ENCODE measurements at regions not wholly inside any gene's neighbourhood (a gene's known extent, or its start where the extent isn't known, plus 50 kb on each side); places are given as distances from the start of the nearest gene placed in this dataset.

- no peaks in the 10 kb centered on the region for H3K79me1 ChIP-seq (ENCODE audit: low read depth, low read length)
- no peak overlapping the region for H3K4me2 ChIP-seq (ENCODE audit: insufficient read depth in 1 of 2, low read depth in 2 of 2, low read length in 2 of 2)
- ChIA-PET POLR2A (ENCODE audit: partially characterized antibody) (no interaction called here), CTCF (ENCODE audit: partially characterized antibody) (no interaction called here)
- no peak overlapping the region for H2AK5ac ChIP-seq (ENCODE audit: low read depth, low read length)
- no peak overlapping the region for H3K23ac ChIP-seq (ENCODE audit: insufficient read length)
- DNase-seq (ENCODE audit: low read depth in 1 of 2, low spot score in 2 of 2) (no peak), FAIRE-seq (no peak)
- H4K8ac ChIP-seq (ENCODE audit: extremely low read depth, insufficient read depth, low read length): no peak overlapping the region
- H2BK15ac ChIP-seq (ENCODE audit: low read length): no peak overlapping the region
- no peak overlapping the region for H3K14ac ChIP-seq (ENCODE audit: insufficient read length)
- no peak overlapping the region for H2BK5ac ChIP-seq (ENCODE audit: low read depth, low read length)
- no peak overlapping the region for H2BK12ac ChIP-seq (ENCODE audit: low read depth, low read length)
- H3K18ac ChIP-seq (ENCODE audit: extremely low read depth, low read length): no peak overlapping the region
- H3K56ac ChIP-seq (replicated peaks; ENCODE audit: insufficient read length, low read depth, low read length): no peak overlapping the region
- no peak overlapping the region for H3K27ac ChIP-seq (ENCODE audit: low read depth, low read length)
- TF ChIP-seq MAFK (IDR thresholded peaks at IDR 0.05; ENCODE audit: low read depth, low read length): no peak
- no peaks in the 10 kb centered on the region for H3K36me3 ChIP-seq (ENCODE audit: control insufficient read depth in 2 of 4, insufficient read depth in 4 of 4, low read length in 3 of 4)
- no peak overlapping the region for H4K5ac ChIP-seq (ENCODE audit: insufficient read length, low read depth, low read length)
- no peaks in the 10 kb centered on the region for H3K4me1 ChIP-seq (replicated peaks in 1 of 4; ENCODE audit: control insufficient read depth in 3 of 4, insufficient read depth in 4 of 4, low read length in 3 of 4)
- no peak overlapping the region for H4K91ac ChIP-seq (replicated peaks; ENCODE audit: insufficient read length, low read length)
- no peaks in the 10 kb centered on the region for H4K20me1 ChIP-seq (replicated peaks in 1 of 2; ENCODE audit: control insufficient read depth in 1 of 2, insufficient read depth in 2 of 2, low read length in 2 of 2)
- no peaks in the 10 kb centered on the region for H3K9me3 ChIP-seq (ENCODE audit: insufficient read depth in 2 of 2, low read depth in 1 of 2, low read length in 1 of 2)
- H2BK20ac ChIP-seq (ENCODE audit: low read length): no peak overlapping the region
- H3K4me3 ChIP-seq (ENCODE audit: extremely low read depth in 1 of 4, insufficient read depth in 2 of 4, low read depth in 3 of 4, low read length in 4 of 4): no peak overlapping the region
- no peak overlapping the region for H2AFZ ChIP-seq (ENCODE audit: low read length)
- H3K79me2 ChIP-seq (ENCODE audit: control insufficient read depth in 1 of 2, insufficient read depth in 2 of 2, low read length in 2 of 2): no peaks in the 10 kb centered on the region
- H3K9ac ChIP-seq (replicated peaks in 1 of 4; ENCODE audit: extremely low read depth in 1 of 4, low read depth in 3 of 4, low read length in 3 of 4): no peak overlapping the region
- no peak overlapping the region for H2BK120ac ChIP-seq (replicated peaks; ENCODE audit: low read depth, low read length)
- no peak overlapping the region for H3K4ac ChIP-seq (replicated peaks; ENCODE audit: insufficient read length, low read depth, low read length)
- WGBS, 2 experiments (ENCODE audit: extremely low coverage in 1 of 2, insufficient coverage in 1 of 2, insufficient read length in 1 of 2, insufficient replicate concordance in 2 of 2, low coverage in 1 of 2, low lambda C conversion rate in 2 of 2, missing lambda C conversion rate in 1 of 2): 91% methylated on average over 2 of the region's 2 CpGs; no CpG with 5 or more reads in 1 of the 2 experiments
- no peaks in the 10 kb centered on the region for H3K23me2 ChIP-seq (ENCODE audit: low read depth, low read length)
- H3K27me3 ChIP-seq (replicated peaks in 1 of 4; ENCODE audit: control insufficient read depth in 3 of 4, extremely low read depth in 1 of 4, insufficient read depth in 3 of 4, low read length in 3 of 4): peaks cover 0 to 1% (median 0%) of the 10 kb centered on the region in 4 experiments; a peak in 1 of 7 replicates
Observed at GRCh38 chr9:99591770-99592169, 229.9 kb upstream of the NR4A3 start.
